UCSD-AML1 (cell line): ENCODE measurements at regions not wholly inside any gene's neighbourhood (a gene's known extent, or its start where the extent isn't known, plus 50 kb on each side); places are given as distances from the start of the nearest gene placed in this dataset.

Experiments
- DNase-seq: peaks from one replicate; lab custom pipeline; 2025; ENCODE audit not compliant: unreplicated experiment; lab: John Stamatoyannopoulos, UW

GRCh38 chr6:134642279-134642678 is 307.6 kb downstream of the ALDH8A1 start:
- no peak for DNase-seq

- peak; percentile 65 for DNase-seq
These were observed 308.9 kb downstream of the ALDH8A1 start for GRCh38 chr6:134640975-134641429.

- no peak for DNase-seq
These were observed 309.7 kb downstream of the ALDH8A1 start for GRCh38 chr6:134640229-134640628.

DNA sequence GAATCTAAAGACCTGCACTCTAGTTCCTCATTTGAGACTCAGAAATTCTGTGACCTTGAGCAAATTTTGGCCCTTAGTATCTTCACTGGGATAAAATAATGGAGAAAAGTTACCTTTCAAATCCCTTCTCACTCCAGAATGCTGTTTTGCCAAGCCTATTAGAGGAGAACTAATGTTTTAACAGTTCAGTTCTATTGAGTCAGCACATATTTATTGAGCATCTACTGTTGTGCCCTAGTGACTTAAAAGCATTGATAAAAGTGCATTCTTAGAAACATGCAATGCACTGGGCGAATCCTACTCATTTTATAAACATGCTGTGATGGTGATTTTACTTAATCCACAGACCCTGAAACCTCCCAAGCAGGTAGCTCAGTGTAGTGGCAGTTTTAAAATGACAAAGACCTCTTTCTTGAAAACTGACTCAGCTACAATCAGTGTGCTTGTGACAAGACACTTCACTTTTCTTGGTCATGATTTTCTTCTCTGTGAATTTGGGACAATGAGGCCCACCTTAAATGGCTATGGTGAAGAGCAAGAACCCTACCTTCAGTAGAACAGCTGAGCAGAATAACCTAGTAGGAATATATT is 312.0 kb downstream of the ALDH8A1 start:
- no peak for DNase-seq

DNA sequence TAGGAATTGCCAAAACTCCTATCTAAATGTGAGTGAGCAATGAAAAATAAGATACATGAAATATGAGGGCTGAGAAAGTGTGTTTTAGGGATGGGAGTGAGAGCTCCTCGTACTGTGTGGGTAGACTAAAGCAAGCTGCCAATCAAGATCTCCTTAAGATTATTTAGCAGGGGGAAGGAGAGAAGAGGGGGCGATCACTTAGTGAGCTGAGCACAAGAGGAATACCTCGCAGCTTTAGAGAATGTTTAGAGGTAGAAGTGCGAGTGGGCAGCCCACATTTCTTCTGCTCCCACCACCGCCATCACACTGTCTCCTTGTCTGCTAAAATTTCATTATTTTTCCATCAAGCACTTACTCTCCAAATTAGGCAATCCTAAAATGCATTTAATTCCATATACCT is 312.6 kb downstream of the ALDH8A1 start:
- DNase-seq: no peak

DNA sequence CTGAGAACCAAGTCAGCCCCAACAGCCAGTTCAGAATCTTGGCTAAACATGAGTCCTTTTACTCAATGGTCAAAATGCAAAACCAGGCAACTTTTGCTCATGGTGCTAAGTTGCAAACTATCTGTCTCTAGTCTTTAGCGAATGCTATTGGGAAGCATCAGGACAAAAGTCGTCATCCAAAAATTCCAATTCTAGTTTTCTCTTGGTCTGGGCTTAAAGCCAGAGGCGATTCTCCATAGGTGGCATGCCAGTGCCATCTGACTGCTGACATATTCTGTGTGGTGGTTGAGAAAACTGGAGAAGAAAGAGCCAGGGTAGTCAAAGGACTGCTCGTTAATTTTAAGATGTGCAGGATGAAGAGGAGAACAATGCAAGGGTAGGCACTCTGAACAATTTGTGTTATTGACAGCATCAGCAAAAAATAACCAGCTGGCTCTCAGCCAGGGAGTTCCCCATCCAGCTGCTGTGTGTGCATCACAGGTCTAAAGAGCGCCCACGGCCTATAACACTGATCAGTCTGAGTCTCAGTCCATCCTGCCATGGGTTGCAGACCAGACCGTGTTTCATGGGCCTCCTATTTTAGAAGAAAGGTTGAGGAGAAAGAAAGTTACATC is 313.6 kb downstream of the ALDH8A1 start:
- no peak for DNase-seq

DNA sequence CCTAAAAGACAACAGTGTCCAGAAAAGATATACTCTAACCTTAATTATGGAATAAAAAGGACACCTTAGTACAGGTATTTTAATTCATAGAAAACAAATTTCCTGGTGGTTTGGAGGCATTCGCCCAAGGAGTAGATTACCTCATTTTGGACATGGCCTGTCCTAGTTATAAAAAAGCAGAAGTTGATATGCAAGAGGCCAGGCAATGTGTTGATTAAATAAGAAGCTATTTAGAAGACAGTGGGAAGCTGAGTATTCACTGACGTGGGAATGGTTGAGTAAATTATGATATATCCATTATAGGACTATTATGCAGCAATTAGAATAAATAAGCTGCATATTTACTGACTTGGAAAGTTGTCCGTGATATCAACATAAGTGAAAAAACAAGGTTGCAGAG is 314.9 kb downstream of the ALDH8A1 start:
- no peak for DNase-seq

- no peak for DNase-seq
These were observed 315.4 kb downstream of the ALDH8A1 start for GRCh38 chr6:134634466-134634865.

DNA sequence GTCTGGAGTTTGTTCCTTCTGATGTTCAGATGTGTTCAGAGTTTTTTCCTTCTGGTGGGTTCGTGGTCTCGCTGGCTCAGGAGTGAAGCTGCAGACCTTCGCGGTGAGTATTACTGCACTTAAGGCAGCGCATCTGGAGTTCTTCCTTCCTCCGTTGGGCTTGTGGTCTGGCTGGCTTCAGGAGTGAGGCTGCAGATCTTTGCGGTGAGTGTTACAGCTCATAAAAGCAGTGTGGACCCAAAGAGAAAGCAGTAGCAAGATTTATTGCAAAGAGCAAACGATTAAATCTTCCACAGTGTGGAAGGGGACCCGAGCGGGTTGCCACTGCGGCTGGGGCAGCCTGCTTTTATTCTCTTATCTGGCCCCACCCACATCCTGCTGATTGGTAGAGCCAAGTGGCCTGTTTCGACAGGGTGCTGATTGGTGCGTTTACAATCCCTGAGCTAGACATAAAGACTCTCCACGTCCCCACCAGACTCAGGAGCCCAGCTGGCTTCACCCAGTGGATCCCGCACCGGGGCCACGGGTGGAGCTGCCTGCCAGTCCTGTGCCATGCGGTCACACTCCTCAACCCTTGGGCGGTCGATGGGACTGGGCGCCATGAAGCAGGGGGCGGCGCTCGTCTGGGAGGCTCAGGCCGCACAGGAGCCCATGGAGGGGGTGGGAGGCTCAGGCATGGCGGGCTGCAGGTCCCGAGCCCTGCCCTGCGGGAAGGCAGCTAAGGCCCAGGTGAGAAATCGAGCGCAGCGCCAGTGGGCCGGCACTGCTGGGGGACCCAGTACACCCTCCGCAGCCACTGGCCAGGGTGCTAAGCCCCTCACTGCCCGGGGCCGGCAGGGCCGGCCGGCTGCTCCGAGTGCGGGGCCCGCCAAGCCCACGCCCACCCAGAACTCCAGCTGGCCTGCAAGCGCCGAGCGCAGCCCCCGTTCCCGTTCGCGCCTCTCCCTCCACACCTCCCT is 315.3 kb upstream of the SGK1 start:
- DNase-seq: peak; percentile 76

- DNase-seq: no peak
These were observed 314.1 kb upstream of the SGK1 start for GRCh38 chr6:134632024-134632423.

GRCh38 chr6:134631398-134631924 is 313.5 kb upstream of the SGK1 start:
- no peak for DNase-seq

GRCh38 chr6:134630508-134631121 is 312.7 kb upstream of the SGK1 start:
- no peak for DNase-seq

GRCh38 chr6:134628154-134628553 is 310.2 kb upstream of the SGK1 start:
- DNase-seq: no peak

- no peak for DNase-seq
These were observed 309.8 kb upstream of the SGK1 start for GRCh38 chr6:134627707-134628106.

DNA sequence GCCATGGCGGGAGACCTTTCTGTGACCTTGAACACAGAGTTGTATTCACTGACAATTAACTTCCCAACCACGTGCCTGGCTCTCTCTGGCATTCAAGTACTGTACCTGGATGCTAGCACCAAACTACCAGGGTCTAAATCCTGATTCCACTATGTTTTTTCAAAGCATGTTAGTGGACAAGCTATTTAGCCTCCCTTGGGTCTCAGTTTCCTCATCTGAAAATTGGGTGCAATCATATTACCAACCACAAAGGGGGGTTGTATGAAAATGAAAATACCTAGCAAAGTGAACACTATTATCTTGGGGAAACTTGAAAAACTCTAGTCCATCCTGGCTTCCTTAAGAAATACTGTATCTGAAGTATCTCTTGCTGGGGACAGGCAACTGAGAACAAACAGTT is 308.7 kb upstream of the SGK1 start:
- DNase-seq: no peak

DNA sequence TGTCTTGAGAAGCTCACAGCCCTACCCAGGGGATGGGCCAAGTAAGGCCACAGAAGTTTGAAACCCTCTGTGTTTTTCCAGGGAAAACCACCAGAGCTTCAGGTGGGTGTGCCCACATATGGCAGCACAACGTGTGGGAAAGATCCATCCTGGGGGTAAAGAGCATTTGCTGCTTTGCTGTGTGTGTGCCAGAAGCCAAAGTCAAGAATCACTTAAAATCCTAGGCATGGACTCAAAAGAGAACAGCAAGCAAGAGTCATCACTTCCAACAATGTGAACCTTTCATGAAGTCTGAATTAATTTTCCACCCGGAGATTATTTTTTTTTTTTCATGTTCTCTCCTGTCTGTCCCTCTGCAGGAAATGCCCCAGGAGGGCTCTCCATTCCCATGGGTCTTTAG is 308.2 kb upstream of the SGK1 start:
- no peak for DNase-seq

- DNase-seq: no peak
These were observed 306.9 kb upstream of the SGK1 start for GRCh38 chr6:134624781-134625180.

DNA sequence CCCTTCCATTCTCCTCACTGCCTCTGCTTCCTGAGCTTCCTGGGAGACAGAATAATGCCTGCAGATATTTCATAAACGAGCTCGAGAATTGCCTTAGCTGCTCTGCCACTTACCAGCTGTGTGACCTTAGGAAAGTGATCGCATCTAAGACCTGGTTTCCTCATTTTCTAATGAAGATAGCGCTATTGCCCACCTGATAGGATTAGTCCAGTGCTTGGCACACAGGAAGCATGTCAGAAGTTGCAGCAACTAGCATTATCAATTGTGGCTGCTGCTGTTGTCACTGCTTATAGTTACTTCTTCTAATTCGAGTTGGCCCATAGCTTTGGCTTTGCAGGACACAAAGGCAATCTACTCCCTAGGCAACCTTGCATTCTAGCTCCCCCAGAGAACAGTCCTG is 305.5 kb upstream of the SGK1 start:
- DNase-seq: no peak

GRCh38 chr6:134622382-134623173 is 304.7 kb upstream of the SGK1 start:
- DNase-seq: no peak

- DNase-seq: no peak
These were observed 303.9 kb upstream of the SGK1 start for GRCh38 chr6:134621858-134622257.
